Muscle layer of duodenum (tissue), 2 donors: ENCODE measurements at regions not wholly inside any gene's neighbourhood (a gene's known extent, or its start where the extent isn't known, plus 50 kb on each side); places are given as distances from the start of the nearest gene placed in this dataset.

Experiments used
- H3K27ac ChIP-seq: one replicate; pipeline ENCODE4 v1.7.0; 2013; ENCODE audit warnings: mild to moderate bottlenecking, low read length
- H3K27me3 ChIP-seq: one replicate; pipeline ENCODE4 v1.7.0; 2013; ENCODE audit warnings: low read depth, mild to moderate bottlenecking, control low read depth, low read length
- H3K36me3 ChIP-seq, 2 donors: one replicate each; pipeline ENCODE4 v1.7.0; 2013; ENCODE audit warnings: low read length in 2 of 2, control low read depth in 1 of 2, mild to moderate bottlenecking in 1 of 2; ENCODE audit not compliant: insufficient read depth in 2 of 2, control insufficient read depth in 1 of 2
- H3K4me1 ChIP-seq, 2 donors: one replicate each; pipeline ENCODE4 v1.7.0; 2013; ENCODE audit warnings: low read length in 2 of 2, mild to moderate bottlenecking in 2 of 2, control low read depth in 1 of 2, moderate library complexity in 1 of 2; ENCODE audit not compliant: insufficient read depth in 2 of 2, control insufficient read depth in 1 of 2
- H3K4me3 ChIP-seq, 2 donors: one replicate each; pipeline ENCODE4 v1.7.0; 2013; ENCODE audit warnings: low read length in 2 of 2, low read depth in 1 of 2, mild to moderate bottlenecking in 1 of 2
- H3K9me3 ChIP-seq, 2 donors: one replicate each; pipeline ENCODE4 v1.7.0; 2013; ENCODE audit warnings: low read length in 2 of 2, control low read depth in 1 of 2, mild to moderate bottlenecking in 1 of 2; ENCODE audit not compliant: control insufficient read depth in 1 of 2
- donor health status: healthy.

DNA sequence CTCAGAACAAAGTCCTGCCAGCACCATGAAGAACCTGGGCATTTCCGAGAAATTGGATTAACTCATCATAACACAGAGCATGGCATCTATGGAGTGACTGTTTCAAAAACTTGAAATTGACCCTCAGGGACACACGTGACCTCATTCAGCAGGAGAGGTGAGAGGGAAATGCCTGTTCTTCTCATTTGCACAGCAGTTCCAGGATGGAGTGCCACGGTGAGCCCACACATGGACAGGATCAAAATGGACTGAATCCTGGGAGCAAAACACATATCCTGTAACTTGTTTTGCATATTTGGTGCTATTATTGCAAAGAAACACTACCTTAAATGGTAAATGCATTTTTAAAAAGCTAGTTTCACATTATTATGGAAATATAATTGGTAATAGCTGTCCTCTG is 256.1 kb upstream of the IRX2 start:
- no peaks in the 10 kb centered on the region for H3K9me3 ChIP-seq
- H3K4me3 ChIP-seq = no peak overlapping the region
- H3K36me3 ChIP-seq = no peaks in the 10 kb centered on the region
- no peak overlapping the region for H3K27ac ChIP-seq
- H3K27me3 ChIP-seq = no peaks in the 10 kb centered on the region
- H3K4me1 ChIP-seq = no peaks in the 10 kb centered on the region

DNA sequence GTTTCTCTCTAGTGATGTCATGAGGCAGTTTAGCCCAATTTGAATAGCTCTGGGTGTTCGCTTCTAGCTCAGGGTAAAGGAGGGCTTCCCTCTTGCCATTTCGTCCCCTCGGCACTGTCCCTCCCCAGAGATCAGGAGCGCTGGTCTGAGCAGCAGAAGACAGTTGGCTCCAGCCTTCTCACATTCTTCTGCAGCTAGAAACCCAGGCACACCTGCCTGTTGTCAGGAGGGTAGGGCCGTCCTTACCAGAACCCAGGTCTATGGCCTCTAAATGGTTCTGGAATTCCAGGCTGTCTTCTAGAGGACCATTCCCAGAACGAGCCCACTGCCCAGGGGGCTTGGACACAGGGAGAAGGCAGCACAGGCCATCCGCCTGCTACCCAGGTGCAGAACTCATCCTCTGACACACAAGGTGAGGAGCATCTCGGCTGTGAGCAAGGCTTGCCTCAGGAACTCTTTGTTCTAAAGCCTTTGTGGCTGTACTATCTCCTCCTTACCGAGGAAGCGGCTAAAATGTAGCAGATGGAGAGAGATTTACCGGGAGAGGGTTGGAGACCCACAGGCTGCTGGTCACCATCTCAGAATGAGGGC is 255.6 kb upstream of the IRX2 start:
- H3K27ac ChIP-seq = no peak overlapping the region
- no peak overlapping the region for H3K4me3 ChIP-seq
- H3K4me1 ChIP-seq = no peaks in the 10 kb centered on the region
- no peaks in the 10 kb centered on the region for H3K27me3 ChIP-seq
- no peaks in the 10 kb centered on the region for H3K36me3 ChIP-seq
- no peaks in the 10 kb centered on the region for H3K9me3 ChIP-seq

DNA sequence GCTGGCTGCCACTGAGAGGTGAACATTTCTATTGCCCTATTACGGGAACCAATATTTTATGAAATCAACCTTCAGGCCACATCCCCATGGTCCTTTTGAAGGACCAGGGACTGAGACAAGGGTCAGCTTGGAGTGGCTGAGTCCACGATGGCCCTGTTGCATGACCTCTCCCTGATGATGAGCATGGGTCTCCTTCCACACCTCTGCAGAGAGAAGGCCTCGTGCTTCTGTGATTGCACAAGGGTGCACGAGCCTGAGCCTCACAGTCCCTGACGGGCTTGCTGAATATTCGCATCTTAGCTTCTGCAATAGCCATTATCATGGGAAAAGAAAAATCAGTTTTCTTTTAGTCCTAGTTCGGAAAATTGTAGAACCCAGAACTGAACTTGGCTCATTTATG is 255.0 kb upstream of the IRX2 start:
- Histone ChIP-seq H3K9me3 (no peaks in the 10 kb centered on the region), H3K4me1 (no peaks in the 10 kb centered on the region), H3K27me3 (no peaks in the 10 kb centered on the region), H3K27ac (no peak overlapping the region), H3K4me3 (no peak overlapping the region), H3K36me3 (no peaks in the 10 kb centered on the region)

DNA sequence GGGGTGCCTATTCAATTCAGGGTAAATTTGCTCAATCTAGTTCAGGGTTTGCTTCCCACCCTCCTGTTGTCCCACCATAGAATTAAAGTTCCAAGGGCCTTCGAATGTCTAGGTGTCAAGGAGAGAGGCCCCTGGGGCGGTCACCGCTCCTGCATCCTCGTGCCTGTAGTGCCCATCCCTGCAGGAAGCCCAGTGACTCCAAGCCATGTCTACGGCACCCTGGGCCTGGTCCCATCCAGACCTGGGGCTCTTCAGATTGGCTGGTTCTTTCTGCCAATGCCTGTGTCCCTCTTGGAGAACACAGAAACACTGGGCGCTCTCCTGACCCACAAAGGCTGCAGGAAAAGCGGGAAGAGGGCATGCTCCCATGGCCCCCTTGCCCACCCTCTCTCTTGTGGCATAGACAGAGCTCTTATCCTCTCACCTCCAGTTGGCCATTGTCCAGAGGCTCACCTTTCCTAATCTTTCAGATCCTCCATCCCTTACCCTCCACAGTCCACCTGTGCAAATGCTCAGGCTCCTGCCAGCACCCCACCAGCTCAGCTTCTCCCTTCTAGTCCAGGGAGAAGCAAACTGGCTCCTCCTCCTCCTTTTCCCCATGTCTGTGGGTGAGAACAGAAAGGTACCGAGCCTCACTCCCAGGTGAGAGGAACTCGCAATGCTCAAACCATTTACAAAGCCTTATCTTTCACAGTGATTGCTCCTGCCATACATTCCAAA is 253.0 kb upstream of the IRX2 start:
- no peaks in the 10 kb centered on the region for H3K4me1 ChIP-seq
- H3K27me3 ChIP-seq = no peaks in the 10 kb centered on the region
- H3K36me3 ChIP-seq = no peaks in the 10 kb centered on the region
- no peak overlapping the region for H3K27ac ChIP-seq
- no peaks in the 10 kb centered on the region for H3K9me3 ChIP-seq
- no peak overlapping the region for H3K4me3 ChIP-seq

DNA sequence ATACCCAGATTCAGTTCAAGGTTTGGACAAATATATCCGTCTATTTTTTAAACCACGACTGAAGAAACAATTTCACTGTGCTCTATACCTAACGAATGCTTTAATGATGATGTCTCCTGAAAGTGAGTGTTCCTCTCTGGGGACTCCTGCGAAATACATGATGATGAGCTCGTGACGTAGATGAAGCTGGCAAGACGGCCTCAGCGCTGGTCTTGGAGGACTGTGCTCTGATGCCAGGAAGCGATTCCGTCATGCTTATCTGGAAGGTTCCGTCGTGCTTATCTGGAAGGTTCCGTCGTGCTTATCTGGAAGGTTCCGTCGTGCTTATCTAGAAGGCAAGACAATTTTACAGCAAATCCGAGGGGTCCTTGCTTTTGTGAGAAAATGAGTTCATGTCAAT is 250.8 kb upstream of the IRX2 start:
- Histone ChIP-seq H3K4me3 (no peak overlapping the region), H3K27me3 (no peaks in the 10 kb centered on the region), H3K27ac (no peak overlapping the region), H3K4me1 (no peaks in the 10 kb centered on the region), H3K36me3 (no peaks in the 10 kb centered on the region), H3K9me3 (no peaks in the 10 kb centered on the region)

DNA sequence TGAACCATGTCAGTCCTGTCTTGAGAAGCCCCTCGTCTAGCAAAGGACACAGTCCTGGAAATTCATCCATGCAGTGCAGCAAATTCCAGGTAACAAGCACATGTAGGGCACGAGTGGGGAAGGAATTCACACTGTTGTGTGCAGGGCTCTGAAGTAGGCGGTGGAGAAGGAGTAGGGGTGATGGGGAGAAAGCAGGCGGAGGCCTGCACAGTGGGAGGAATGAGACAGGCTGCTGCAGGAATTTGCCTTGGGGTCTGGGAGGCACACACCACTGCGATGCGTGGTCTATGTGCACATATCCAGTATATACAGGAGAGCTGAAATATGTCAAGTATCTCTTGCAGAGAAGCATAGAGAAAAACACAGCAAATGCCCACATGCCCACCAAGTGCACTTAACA is 249.2 kb upstream of the IRX2 start:
- Histone ChIP-seq H3K36me3 (no peaks in the 10 kb centered on the region), H3K27me3 (no peaks in the 10 kb centered on the region), H3K4me3 (no peak overlapping the region), H3K27ac (no peak overlapping the region), H3K9me3 (no peaks in the 10 kb centered on the region), H3K4me1 (no peaks in the 10 kb centered on the region)

DNA sequence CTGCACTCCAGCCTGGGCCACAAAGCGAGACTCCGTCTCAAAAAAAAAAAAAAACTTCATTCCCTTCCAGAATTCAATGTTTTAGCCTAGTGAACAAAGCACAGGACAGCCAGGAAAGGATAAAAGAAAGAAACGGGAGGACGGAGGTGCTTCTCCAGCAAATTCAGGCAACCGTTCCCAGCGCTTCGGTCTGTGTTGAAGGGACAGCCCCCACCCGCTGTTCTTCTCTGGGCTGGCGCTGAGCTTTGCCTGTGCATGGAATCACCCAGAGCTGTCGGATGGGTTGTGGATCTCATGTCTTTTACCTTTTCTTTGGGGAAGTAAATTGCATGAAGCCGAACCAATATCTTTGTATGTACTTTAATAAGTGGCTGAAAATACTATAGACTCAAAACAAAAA is 248.4 kb upstream of the IRX2 start:
- Histone ChIP-seq H3K4me1 (no peaks in the 10 kb centered on the region), H3K27me3 (no peaks in the 10 kb centered on the region), H3K9me3 (no peaks in the 10 kb centered on the region), H3K36me3 (no peaks in the 10 kb centered on the region), H3K27ac (no peak overlapping the region), H3K4me3 (no peak overlapping the region)

DNA sequence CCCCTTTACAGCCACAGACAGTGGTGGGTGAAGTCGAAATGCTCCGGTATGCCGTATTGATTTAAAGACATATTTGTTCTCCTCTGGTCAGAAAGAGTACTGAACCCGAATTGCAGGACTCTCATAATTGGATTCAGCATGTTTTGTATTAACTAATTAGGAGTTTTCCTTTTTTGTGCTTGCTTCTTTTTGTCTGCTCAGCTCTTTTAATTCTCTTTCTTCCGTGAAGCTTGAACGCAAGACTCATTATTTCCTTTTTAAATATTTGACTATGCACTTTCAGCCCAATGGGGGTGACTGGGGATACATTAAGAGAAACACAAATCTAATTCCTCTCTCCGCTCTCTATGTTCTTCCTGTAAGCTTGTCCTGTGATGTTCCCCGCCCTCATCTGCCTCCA is 246.6 kb upstream of the IRX2 start:
- no peaks in the 10 kb centered on the region for H3K27me3 ChIP-seq
- H3K9me3 ChIP-seq = no peaks in the 10 kb centered on the region
- H3K4me3 ChIP-seq = no peak overlapping the region
- no peaks in the 10 kb centered on the region for H3K4me1 ChIP-seq
- H3K27ac ChIP-seq = no peak overlapping the region
- H3K36me3 ChIP-seq = no peaks in the 10 kb centered on the region

DNA sequence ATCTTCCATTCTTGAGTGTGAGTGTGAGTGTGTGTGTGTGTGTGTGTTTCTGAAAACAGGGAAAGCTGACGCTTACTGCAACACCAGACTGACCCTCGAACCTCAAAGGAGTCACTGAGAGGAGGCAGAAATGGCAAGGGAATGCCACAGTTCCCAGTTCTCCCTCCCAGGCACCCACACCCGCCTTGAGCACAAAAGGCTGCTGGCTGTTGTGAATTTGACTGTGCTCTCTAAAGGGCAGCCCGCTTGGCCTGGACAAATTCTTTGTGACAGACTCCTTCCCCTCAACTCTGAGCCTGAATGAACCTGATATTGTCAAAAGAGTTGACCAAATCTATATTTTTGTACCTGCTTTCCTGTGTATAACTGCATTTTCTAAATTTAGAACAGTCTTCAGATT is 245.7 kb upstream of the IRX2 start:
- Histone ChIP-seq H3K4me3 (no peak overlapping the region), H3K36me3 (no peaks in the 10 kb centered on the region), H3K9me3 (no peaks in the 10 kb centered on the region), H3K27ac (no peak overlapping the region), H3K4me1 (no peaks in the 10 kb centered on the region), H3K27me3 (no peaks in the 10 kb centered on the region)

DNA sequence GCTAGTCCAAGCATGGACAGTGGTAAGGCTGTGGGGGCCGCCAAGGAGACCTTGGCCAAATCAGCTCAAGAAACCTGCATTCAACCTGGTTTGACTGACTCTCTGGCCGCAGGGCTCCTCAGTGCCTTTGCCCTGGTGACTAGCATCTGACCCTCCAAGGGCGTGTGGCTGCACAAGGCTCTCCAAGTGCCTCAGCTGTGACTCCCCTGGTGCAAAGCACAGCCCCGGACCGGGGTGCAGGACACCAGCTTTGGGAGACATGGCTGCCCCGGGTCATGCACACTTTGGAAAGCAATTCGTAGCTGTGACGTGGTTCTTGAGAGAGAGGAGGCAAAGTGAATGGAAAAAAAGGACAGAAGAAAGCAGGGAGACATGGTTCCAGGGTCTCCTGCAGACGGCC is 245.2 kb upstream of the IRX2 start:
- Histone ChIP-seq H3K4me1 (no peaks in the 10 kb centered on the region), H3K36me3 (no peaks in the 10 kb centered on the region), H3K4me3 (no peak overlapping the region), H3K27me3 (no peaks in the 10 kb centered on the region), H3K27ac (no peak overlapping the region), H3K9me3 (no peaks in the 10 kb centered on the region)

DNA sequence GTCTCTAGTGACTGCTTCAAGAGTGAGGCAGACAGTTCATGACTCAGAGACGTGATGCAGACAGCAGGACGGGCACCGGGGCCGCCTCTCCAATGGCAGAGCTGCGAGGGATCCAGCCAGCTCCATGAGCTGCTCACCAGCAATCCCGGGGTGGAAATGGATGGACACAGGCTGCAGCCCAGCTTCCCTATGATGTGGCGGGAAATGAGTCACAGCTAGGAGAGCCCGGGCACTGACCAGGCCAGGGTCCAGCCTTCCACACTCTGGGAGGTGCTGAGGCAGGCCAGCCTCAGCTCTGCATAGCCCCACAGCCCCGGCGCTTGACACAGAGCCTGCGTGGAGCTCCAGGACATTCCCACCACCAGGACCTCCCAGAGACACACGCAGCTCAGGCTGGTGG is 244.8 kb upstream of the IRX2 start:
- Histone ChIP-seq H3K27ac (no peak overlapping the region), H3K9me3 (no peaks in the 10 kb centered on the region), H3K4me1 (no peaks in the 10 kb centered on the region), H3K27me3 (no peaks in the 10 kb centered on the region), H3K36me3 (no peaks in the 10 kb centered on the region), H3K4me3 (no peak overlapping the region)

DNA sequence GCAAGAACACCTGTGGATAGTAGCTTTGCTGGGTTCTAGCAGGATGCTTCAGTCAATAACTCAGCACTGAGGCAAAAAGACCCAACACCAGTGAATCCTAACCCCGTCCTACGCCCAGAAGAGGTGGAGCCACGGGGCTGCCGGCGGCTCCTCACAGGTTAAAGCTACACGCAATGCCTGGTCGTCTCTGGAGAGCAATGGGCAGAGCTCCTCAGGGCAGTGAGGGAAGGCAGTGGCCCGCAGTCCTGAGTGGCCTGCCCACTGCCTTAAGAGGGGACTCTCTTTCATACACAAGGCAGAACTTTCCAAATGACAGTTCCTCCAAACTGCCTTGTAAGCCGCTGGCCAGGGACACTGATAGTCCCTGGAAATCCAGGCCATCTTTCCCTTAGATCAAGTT is 244.2 kb upstream of the IRX2 start:
- Histone ChIP-seq H3K36me3 (no peaks in the 10 kb centered on the region), H3K27ac (no peak overlapping the region), H3K4me3 (no peak overlapping the region), H3K4me1 (no peaks in the 10 kb centered on the region), H3K9me3 (no peaks in the 10 kb centered on the region), H3K27me3 (no peaks in the 10 kb centered on the region)
